ENCODE measurements at regions not wholly inside any gene's neighbourhood (a gene's known extent, or its start where the extent isn't known, plus 50 kb on each side); places are given as distances from the start of the nearest gene placed in this dataset.

GRCh38 chr20:40449144-40449690, 239.8 kb downstream of the MAFB start:
- TF ChIP-seq CTCF (IDR thresholded peaks at IDR 0.05), result no peak
- no peak for TF ChIP-seq IRF2 (CRISPR knock-in tag; IDR thresholded peaks at IDR 0.05; ENCODE audit: borderline replicate concordance, low read depth)
- TF ChIP-seq CREB1 (CRISPR knock-in tag; IDR thresholded peaks at IDR 0.05), result no peak
- TF ChIP-seq PREB (CRISPR knock-in tag; IDR thresholded peaks at IDR 0.05; ENCODE audit: borderline replicate concordance), result no peak
- TF ChIP-seq AFF4 (CRISPR knock-in tag; IDR thresholded peaks at IDR 0.05; ENCODE audit: borderline replicate concordance), result no peak
- no peak for TF ChIP-seq CBFB (CRISPR knock-in tag; IDR thresholded peaks at IDR 0.05; ENCODE audit: low read depth)
- TF ChIP-seq ARID4B (CRISPR knock-in tag; IDR thresholded peaks at IDR 0.05; ENCODE audit: borderline replicate concordance), result no peak
- TF ChIP-seq SP1 (CRISPR knock-in tag; conservative IDR thresholded peaks at IDR 0.05), result no peak
- TF ChIP-seq TEAD4 (CRISPR knock-in tag; IDR thresholded peaks at IDR 0.05), result no peak
- TF ChIP-seq ETV6 (CRISPR knock-in tag; IDR thresholded peaks at IDR 0.05), result no peak
- TF ChIP-seq HMGA2 (CRISPR knock-in tag; IDR thresholded peaks at IDR 0.05), result no peak
- no peak for TF ChIP-seq PRDM15 (CRISPR knock-in tag; IDR thresholded peaks at IDR 0.05)

All from WTC11 (cell line).